ENCODE measurements at regions not wholly inside any gene's neighbourhood (a gene's known extent, or its start where the extent isn't known, plus 50 kb on each side); places are given as distances from the start of the nearest gene placed in this dataset.

- H3K4me3 ChIP-seq (replicated peaks; ENCODE audit: low read depth, low read length) = no peak overlapping the region
- no peak for DNase-seq (ENCODE audit: extremely low read depth, low read depth)
- no peak for TF ChIP-seq CTCF (IDR thresholded peaks at IDR 0.05; ENCODE audit: low read depth, low read length, missing control alignments)
These were observed 54.8 kb upstream of the CD34 start for GRCh38 chr1:207965392-207966387.

DNA sequence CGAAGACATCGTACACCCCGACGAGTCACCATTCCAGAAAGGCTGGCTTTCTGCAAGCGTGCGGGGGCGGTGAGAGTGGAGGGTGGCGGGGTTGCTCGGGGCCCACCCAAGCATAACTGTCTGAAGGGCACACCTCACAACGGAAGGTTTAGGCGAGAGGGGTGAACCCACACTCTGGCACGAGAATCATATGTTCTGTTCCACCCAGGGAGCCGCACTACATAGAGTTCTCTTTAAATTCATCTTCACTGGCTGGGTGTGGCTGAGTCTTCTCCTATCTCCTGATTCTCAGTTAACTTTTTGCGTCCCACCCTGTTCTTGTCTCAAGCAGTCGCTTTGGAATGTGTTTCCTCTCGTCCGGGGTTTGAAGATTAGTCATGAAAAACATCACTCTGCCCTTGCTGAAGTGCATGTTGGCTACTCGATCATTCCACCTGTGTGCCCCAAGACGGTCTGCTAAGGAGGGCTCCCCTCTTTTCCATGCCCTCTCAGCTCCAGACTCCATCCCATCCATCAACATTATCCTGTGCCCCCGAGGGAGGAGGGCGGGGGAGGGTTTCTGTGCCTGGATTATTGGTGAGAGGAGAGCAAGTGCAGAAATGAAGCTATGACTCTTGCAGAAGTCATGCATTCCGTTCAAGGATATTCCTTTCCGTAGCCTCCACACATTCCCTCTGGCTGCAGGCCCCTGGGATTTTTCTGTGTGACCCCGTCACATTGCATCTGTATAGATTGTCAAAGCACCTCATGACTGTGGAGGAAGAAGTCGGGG is 53.5 kb upstream of the CD34 start:
- TF ChIP-seq CTCF (IDR thresholded peaks at IDR 0.05; ENCODE audit: low read depth, low read length, missing control alignments) = no peak
- DNase-seq (ENCODE audit: extremely low read depth, low read depth) = no peak
- no peak overlapping the region for H3K4me3 ChIP-seq (replicated peaks; ENCODE audit: low read depth, low read length)

- peak; percentile 42 for DNase-seq (ENCODE audit: extremely low read depth, low read depth)
- H3K4me3 ChIP-seq (replicated peaks; ENCODE audit: low read depth, low read length) = peak overlapping the region; percentile 43
- peak; percentile 75 for TF ChIP-seq CTCF (IDR thresholded peaks at IDR 0.05; ENCODE audit: low read depth, low read length, missing control alignments)
These were observed 52.7 kb upstream of the CD34 start for GRCh38 chr1:207963427-207964194.

DNA sequence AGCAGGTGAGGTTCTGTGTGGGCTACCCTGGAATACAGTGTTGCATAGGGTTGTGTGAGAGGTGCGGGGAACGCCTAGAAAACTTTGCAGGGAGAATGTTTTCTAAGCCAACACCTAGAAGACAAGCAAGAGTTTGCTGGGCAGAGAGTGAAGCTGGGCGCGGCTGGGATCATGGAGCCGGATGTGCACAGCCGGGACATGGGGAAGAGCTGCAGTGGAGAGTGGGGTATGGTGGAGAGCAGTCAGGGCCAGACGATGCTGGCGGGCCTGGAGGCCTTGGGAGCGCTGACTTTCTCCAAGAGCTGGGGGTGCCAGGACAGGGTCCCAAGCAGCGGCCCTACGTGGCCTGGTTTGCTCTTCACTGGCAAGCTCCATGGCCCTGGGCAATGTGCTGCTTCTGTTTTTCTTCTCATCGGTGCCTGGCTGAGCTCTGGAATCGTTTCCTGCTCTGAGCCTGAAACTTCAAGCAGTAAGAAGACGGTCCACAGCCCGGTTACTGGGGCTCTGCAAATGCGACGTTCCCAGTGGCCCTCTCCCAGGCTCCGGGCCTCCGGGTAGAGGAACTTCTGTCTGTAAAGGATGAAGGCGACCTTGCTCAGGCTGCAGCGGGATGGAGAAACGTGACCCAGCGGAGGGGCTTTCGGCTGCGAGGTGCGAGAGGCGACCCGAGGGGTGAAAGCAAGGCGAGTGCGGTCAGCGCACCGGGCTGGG is 51.9 kb upstream of the CD34 start:
- no peak for TF ChIP-seq CTCF (IDR thresholded peaks at IDR 0.05; ENCODE audit: low read depth, low read length, missing control alignments)
- peak overlapping the region; percentile 43 for H3K4me3 ChIP-seq (replicated peaks; ENCODE audit: low read depth, low read length)
- DNase-seq (ENCODE audit: extremely low read depth, low read depth) = no peak

Data from HFF-Myc (cell line).